COR-L47 (cell line): ENCODE measurements at regions not wholly inside any gene's neighbourhood (a gene's known extent, or its start where the extent isn't known, plus 50 kb on each side); places are given as distances from the start of the nearest gene placed in this dataset.
A peak's percentile ranks its signal among the peaks of the same experiment; 100 is the strongest.
"Not testable (repeated sequence)": the region's sequence is repeated elsewhere in the genome, so short reads cannot be mapped to it uniquely, and the experiment has no call there.

Experiments
- DNase-seq: peaks from one replicate; lab custom pipeline; 2025; lab: John Stamatoyannopoulos, UW

- DNase-seq = no peak
Observed at GRCh38 chr10:63920926-63921325, 399.7 kb downstream of the REEP3 start.

GRCh38 chr10:63921908-63922467 is 400.8 kb downstream of the REEP3 start:
- DNase-seq = no peak

- DNase-seq = no peak
Observed at GRCh38 chr10:63922468-63923284, 401.5 kb downstream of the REEP3 start.

- DNase-seq = peak; percentile 94
Observed at GRCh38 chr10:63929831-63930467, 408.7 kb downstream of the REEP3 start.

- DNase-seq = no peak
Observed at GRCh38 chr10:63930584-63930983, 409.4 kb downstream of the REEP3 start.

GRCh38 chr10:63935705-63936104 is 414.5 kb downstream of the REEP3 start:
- DNase-seq = peak; percentile 32

GRCh38 chr10:63940277-63940922 is 419.2 kb downstream of the REEP3 start:
- DNase-seq = no peak

- DNase-seq = no peak
Observed at GRCh38 chr10:63964406-63964805, 443.2 kb downstream of the REEP3 start.

- DNase-seq = no peak
Observed at GRCh38 chr10:63965846-63966245, 444.6 kb downstream of the REEP3 start.

GRCh38 chr10:63972949-63973827 is 452.0 kb downstream of the REEP3 start:
- DNase-seq = no peak

- DNase-seq = peak; percentile 62
Observed at GRCh38 chr10:63976538-63976937, 455.3 kb downstream of the REEP3 start.

GRCh38 chr10:63977329-63977923 is 456.2 kb downstream of the REEP3 start:
- DNase-seq = peak; percentile 60

- not testable (repeated sequence) for DNase-seq
Observed at GRCh38 chr10:63980870-63981269, 459.7 kb downstream of the REEP3 start.

- DNase-seq = not testable (repeated sequence)
Observed at GRCh38 chr10:63984061-63984460, 462.9 kb downstream of the REEP3 start.

GRCh38 chr10:63986536-63986935 is 465.3 kb downstream of the REEP3 start:
- DNase-seq = no peak

GRCh38 chr10:63987212-63987611 is 466.0 kb downstream of the REEP3 start:
- DNase-seq = no peak

- DNase-seq = no peak
Observed at GRCh38 chr10:63994371-63994770, 473.2 kb downstream of the REEP3 start.

- DNase-seq = no peak
Observed at GRCh38 chr10:64007157-64007556, 486.0 kb downstream of the REEP3 start.

- no peak for DNase-seq
Observed at GRCh38 chr10:64010711-64011110, 489.5 kb downstream of the REEP3 start.

GRCh38 chr10:64011912-64012714 is 490.9 kb downstream of the REEP3 start:
- no peak for DNase-seq
